HL-60 (cell line): ENCODE measurements at regions not wholly inside any gene's neighbourhood (a gene's known extent, or its start where the extent isn't known, plus 50 kb on each side); places are given as distances from the start of the nearest gene placed in this dataset.

ENCODE experiments used
- GABPA ChIP-seq: IDR thresholded peaks from 2 replicates; pipeline ENCODE4 v1.6.1; 2012; ENCODE audit warnings: low read depth
- POLR2AphosphoS5 ChIP-seq: IDR thresholded peaks from 2 replicates; pipeline ENCODE4 v1.6.1; 2012; ENCODE audit warnings: low read depth
- SPI1 ChIP-seq: IDR thresholded peaks from 2 replicates; pipeline ENCODE4 v1.6.1; 2012; ENCODE audit warnings: low read depth, mild to moderate bottlenecking, borderline replicate concordance
- TF ChIP-seq, protein P1 (sequence below): IDR thresholded peaks from one replicate; pipeline ENCODE4 v1.5.1; 2011; ENCODE audit warnings: low read length, control low read depth, inconsistent platforms; ENCODE audit not compliant: insufficient read depth

DNA sequence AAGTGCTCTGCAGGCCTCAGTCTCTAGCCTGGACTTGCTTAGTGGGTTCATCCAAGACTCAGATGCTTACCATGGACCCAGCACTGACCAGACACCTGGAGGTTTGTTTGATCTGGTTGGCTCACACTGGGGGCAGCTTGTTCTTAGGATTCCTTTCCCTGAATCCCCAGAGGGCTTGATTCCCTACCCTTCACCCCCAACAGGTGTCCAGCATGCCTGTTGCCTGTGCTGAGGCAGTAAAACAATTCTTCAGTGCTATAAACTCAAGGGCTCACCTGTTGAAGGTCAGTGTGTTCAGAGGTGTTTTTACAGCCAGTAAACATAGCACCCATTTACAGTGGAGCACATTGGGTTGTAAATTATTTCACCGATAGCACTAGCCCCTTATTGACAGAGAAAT, 123.8 kb upstream of the KLF4 start:
- TF ChIP-seq, protein P1, sequence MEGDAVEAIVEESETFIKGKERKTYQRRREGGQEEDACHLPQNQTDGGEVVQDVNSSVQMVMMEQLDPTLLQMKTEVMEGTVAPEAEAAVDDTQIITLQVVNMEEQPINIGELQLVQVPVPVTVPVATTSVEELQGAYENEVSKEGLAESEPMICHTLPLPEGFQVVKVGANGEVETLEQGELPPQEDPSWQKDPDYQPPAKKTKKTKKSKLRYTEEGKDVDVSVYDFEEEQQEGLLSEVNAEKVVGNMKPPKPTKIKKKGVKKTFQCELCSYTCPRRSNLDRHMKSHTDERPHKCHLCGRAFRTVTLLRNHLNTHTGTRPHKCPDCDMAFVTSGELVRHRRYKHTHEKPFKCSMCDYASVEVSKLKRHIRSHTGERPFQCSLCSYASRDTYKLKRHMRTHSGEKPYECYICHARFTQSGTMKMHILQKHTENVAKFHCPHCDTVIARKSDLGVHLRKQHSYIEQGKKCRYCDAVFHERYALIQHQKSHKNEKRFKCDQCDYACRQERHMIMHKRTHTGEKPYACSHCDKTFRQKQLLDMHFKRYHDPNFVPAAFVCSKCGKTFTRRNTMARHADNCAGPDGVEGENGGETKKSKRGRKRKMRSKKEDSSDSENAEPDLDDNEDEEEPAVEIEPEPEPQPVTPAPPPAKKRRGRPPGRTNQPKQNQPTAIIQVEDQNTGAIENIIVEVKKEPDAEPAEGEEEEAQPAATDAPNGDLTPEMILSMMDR = no peak
- TF ChIP-seq POLR2AphosphoS5 (no peak), SPI1 (no peak), GABPA (no peak)
